ENCODE measurements at regions not wholly inside any gene's neighbourhood (a gene's known extent, or its start where the extent isn't known, plus 50 kb on each side); places are given as distances from the start of the nearest gene placed in this dataset.

DNA sequence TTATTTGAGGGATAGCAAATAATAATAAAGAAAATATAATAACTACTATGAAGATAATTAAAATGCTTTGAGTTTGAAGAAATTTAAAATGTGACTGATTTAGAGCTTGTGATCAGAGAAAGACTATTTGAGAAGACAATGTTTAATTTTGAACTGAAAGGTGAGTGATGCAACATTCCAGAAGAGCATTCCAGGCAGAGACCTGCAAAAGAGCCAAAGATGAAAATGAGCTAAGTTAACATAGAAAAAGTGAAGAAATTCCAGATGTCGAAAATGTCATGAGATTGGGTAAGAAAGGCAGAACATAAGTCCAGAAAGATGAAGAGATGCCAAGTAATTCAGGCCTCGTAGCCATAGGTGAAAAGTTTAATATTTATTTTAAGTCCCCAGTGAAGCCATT is 215.8 kb downstream of the FSIP2 start:
- no peak overlapping the region for H3K4me3 ChIP-seq (ENCODE audit: low read depth, low read length)
- no peak for TF ChIP-seq CTCF (conservative IDR thresholded peaks at IDR 0.05; ENCODE audit: low read depth, low read length)
- DNase-seq (ENCODE audit: low read depth) = no peak

DNA sequence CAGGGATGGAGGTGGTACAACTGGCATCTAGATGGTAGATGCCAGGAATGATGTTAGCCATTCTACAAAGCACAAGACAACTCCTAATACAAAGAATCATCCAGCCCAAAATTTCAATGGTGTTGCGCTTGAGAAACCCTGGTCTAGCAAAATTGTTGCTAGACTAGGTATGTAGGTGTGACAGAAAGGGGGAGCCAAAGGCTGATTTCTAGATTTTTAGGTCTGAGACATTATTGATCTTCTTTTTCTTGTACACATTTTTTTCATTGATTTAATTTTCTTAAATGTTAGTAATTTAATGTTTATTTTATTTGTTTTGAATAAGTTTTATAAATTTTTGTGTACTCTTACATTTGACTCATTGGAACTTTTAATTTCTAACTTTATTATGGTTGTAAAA is 216.4 kb downstream of the FSIP2 start:
- no peak for DNase-seq (ENCODE audit: low read depth)
- no peak for TF ChIP-seq CTCF (conservative IDR thresholded peaks at IDR 0.05; ENCODE audit: low read depth, low read length)
- no peak overlapping the region for H3K4me3 ChIP-seq (ENCODE audit: low read depth, low read length)

GRCh38 chr2:185967335-185967734 is 228.7 kb downstream of the FSIP2 start:
- TF ChIP-seq CTCF (conservative IDR thresholded peaks at IDR 0.05; ENCODE audit: low read depth, low read length) = no peak
- no peak for DNase-seq (ENCODE audit: low read depth)
- H3K4me3 ChIP-seq (ENCODE audit: low read depth, low read length) = no peak overlapping the region

DNA sequence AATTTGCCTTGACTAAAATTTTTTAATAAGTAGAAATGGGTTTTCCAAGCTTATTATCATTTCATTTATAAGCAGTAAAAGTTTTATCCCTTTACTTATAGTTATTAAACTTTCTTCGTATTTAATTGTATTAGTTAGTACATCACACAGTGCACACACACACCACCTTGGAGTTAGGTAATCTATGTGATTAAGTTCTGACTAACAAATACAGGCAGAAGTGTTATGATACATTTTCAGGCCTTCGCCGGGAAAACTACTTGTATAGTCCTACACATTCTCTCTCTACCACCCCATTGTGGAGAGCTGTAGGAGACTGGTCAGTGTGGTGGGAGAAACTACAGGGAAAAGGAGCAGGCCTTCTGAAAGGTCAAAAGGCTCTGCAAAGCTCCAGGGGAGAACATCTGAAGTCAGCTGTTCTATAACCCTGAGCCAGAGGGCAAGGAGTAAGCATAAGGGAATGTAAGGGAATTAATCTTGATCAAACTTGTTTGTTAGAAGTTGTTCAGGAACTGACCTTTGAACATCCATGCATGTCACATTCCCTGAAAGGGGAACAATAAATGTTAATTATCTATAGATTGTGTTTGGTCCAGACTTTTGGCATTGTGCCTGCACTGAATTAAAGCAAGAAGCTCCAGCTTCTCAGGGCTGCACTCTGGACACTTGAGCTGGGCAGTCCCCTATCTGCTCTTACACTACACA is 231.7 kb downstream of the FSIP2 start:
- TF ChIP-seq CTCF (conservative IDR thresholded peaks at IDR 0.05; ENCODE audit: low read depth, low read length) = no peak
- DNase-seq (ENCODE audit: low read depth) = no peak
- H3K4me3 ChIP-seq (ENCODE audit: low read depth, low read length) = no peak overlapping the region

DNA sequence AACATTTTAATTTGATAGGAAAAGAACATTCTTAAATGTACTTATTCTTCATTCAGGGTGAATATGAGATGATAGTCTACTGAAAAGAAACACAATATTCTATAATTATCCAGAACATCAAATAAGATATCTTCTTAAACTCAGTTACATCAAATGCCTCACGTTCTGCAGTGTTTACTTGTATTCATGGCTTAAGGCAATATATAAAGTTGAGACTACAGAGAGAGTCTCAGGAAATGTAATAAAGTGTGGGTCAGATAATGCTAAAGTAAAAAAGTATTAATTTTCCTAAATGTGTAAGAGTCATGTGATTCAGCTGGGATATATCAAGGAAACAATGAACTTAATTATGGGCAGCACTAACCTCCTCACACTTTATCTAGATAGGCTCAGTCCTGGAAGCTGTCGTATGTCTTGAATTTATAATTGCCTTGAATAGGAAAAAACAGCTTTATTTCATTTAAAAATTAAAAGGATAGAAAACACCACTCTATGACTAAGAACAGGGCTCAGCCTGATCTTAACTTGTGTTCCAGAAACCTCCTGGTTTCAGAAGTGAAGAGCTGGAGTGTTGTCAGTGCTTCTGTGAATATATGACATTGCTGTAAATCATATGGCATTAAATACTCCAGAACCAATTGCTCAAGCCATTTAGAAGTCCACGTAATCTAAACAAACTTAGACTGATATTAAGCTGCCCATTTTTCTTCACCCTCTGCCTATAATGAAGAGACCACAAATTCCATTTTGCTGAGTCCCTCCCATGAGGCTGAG is 240.2 kb downstream of the FSIP2 start:
- no peak overlapping the region for H3K4me3 ChIP-seq (ENCODE audit: low read depth, low read length)
- TF ChIP-seq CTCF (conservative IDR thresholded peaks at IDR 0.05; ENCODE audit: low read depth, low read length) = no peak
- DNase-seq (ENCODE audit: low read depth) = no peak

- no peak overlapping the region for H3K4me3 ChIP-seq (ENCODE audit: low read depth, low read length)
- no peak for DNase-seq (ENCODE audit: low read depth)
- no peak for TF ChIP-seq CTCF (conservative IDR thresholded peaks at IDR 0.05; ENCODE audit: low read depth, low read length)
Observed at GRCh38 chr2:185979546-185980071, 241.0 kb downstream of the FSIP2 start.
